GM19239 (cell line): ENCODE measurements at regions not wholly inside any gene's neighbourhood (a gene's known extent, or its start where the extent isn't known, plus 50 kb on each side); places are given as distances from the start of the nearest gene placed in this dataset.

Source experiments
- DNase-seq: peaks from one replicate; pipeline ENCODE4 v3.0.0; 2011; ENCODE audit warnings: low spot score; ENCODE audit not compliant: insufficient read length
- FAIRE-seq: peaks from 2 replicates; lab custom pipeline; 2011; peaks lifted over from hg19 to GRCh38; lab: Jason Lieb, UNC

GRCh38 chr5:91438871-91439270 is 55.8 kb upstream of the ARRDC3 start:
- DNase-seq (no peak), FAIRE-seq (no peak)

- no peak for DNase-seq
- FAIRE-seq, result no peak
Observed at GRCh38 chr5:91436241-91436640, 53.1 kb upstream of the ARRDC3 start.

- DNase-seq, result no peak
- FAIRE-seq, result no peak
Observed at GRCh38 chr5:91434348-91434747, 51.2 kb upstream of the ARRDC3 start.

- FAIRE-seq (no peak), DNase-seq (no peak)
Observed at GRCh38 chr5:91433861-91434260, 50.7 kb upstream of the ARRDC3 start.
